ENCODE measurements at regions not wholly inside any gene's neighbourhood (a gene's known extent, or its start where the extent isn't known, plus 50 kb on each side); places are given as distances from the start of the nearest gene placed in this dataset.

DNA sequence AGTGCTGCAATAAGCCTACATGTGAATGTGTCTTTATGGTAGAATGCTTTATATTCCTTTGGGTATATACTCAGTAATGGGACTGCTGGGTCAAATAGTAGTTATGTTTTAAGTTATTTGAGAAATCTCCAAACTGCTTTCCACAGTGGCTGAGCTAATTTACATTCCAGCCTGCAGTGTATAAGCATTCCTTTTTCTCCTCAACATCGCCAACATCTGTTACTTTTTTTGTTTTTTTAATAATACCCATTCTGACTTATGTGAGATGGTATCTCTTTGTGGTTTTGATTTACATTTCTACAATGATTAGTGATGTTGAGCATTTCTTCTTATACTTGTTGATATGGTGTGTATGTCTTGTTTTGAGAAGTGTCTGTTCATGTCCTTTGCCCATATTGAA, 1186.2 kb downstream of the BCL11B start:
- TF ChIP-seq, protein P1, sequence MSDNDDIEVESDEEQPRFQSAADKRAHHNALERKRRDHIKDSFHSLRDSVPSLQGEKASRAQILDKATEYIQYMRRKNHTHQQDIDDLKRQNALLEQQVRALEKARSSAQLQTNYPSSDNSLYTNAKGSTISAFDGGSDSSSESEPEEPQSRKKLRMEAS (IDR thresholded peaks at IDR 0.05; ENCODE audit: low read depth): no peak
- no peak for TF ChIP-seq EP300 (IDR thresholded peaks at IDR 0.05; ENCODE audit: borderline replicate concordance in 1 of 2, low read depth in 1 of 2, low read length in 1 of 2)

Measured in SK-N-SH (cell line).